ENCODE measurements at regions not wholly inside any gene's neighbourhood (a gene's known extent, or its start where the extent isn't known, plus 50 kb on each side); places are given as distances from the start of the nearest gene placed in this dataset.

DNA sequence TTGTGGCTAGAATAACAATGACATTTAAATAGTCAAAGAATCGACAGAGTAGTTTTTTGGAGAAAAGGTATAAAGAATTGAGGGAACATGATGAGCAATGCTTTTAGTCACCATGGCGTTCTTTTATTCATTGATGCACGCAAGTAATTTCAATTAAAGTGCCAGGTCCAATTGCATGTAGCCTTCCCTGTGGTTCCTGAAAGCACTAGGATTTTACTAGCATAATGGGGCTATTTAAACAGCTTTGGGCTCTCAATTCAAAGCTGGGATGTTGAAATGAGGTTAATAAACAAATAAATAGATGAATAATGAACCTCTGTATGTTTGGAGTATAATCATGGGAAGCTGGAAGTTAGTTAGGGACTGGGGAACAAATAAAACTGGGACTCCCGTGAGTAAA, 121.2 kb upstream of the GAP43 start:
- Histone ChIP-seq H3K36me3 (ENCODE audit: control insufficient read depth in 2 of 2, insufficient read depth in 2 of 2, low read length in 1 of 2) (no peaks in the 10 kb centered on the region), H3K27me3 (ENCODE audit: control insufficient read depth in 2 of 2, insufficient read depth in 1 of 2, low read length in 1 of 2) (no peaks in the 10 kb centered on the region), H3K4me3 (ENCODE audit: low read length in 2 of 2) (no peak overlapping the region), H3K27ac (ENCODE audit: low read depth in 1 of 2, low read length in 1 of 2) (no peak overlapping the region), H3K9me3 (ENCODE audit: control insufficient read depth in 2 of 2, insufficient read depth in 1 of 2, low read length in 1 of 2) (no peaks in the 10 kb centered on the region), H3K4me1 (ENCODE audit: control insufficient read depth in 2 of 2, insufficient read depth in 2 of 2, low read length in 2 of 2) (no peaks in the 10 kb centered on the region)
- no peak for DNase-seq (ENCODE audit: low read depth in 6 of 9, low spot score in 9 of 9)
- 95% methylated on average over 4 of the region's 4 CpGs for whole genome bisulfite sequencing

DNA sequence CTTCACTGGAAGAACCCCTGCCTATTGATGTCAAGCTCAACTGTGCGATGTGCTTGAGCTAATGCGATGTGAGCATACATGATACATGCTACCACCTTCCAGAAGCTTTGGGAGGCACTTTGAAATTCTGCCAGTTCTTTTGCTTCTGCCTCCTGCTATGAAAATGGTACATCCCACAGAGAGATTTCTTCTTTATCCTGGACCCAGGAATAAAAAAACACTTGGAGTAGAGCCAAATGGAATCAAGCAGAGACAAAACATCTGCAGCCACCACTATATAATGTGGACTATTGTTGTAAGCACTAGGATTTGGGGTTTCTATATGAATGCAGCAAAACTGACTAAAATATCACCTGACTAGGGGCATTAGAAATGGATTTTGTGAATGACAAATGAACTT, 119.9 kb upstream of the GAP43 start:
- Histone ChIP-seq H3K36me3 (ENCODE audit: control insufficient read depth in 2 of 2, insufficient read depth in 2 of 2, low read length in 1 of 2) (no peaks in the 10 kb centered on the region), H3K27me3 (ENCODE audit: control insufficient read depth in 2 of 2, insufficient read depth in 1 of 2, low read length in 1 of 2) (no peaks in the 10 kb centered on the region), H3K4me3 (ENCODE audit: low read length in 2 of 2) (no peak overlapping the region), H3K9me3 (ENCODE audit: control insufficient read depth in 2 of 2, insufficient read depth in 1 of 2, low read length in 1 of 2) (no peaks in the 10 kb centered on the region), H3K4me1 (ENCODE audit: control insufficient read depth in 2 of 2, insufficient read depth in 2 of 2, low read length in 2 of 2) (no peaks in the 10 kb centered on the region), H3K27ac (ENCODE audit: low read depth in 1 of 2, low read length in 1 of 2) (no peak overlapping the region)
- DNase-seq (ENCODE audit: low read depth in 6 of 9, low spot score in 9 of 9): no peak
- 65% methylated on average over 2 of the region's 2 CpGs for WGBS

DNA sequence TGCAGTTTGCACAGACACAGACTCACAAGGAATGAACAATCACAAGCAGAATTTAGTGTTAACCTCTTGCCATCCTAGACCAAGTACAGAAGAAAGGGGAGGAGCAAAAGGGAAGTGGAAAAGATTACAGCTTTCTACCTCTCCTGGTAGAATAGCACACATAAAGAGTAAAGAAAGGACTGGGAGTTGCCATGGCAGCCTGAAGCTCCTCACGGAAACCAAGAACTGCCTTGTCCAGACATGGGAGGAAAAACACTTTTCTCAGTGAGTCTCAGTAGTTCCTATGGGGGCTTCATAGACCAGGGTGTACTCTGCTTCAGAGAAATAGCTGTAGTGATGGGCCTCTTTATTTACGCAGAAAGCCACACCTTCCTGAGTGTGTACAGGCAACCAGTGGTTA, 114.7 kb upstream of the GAP43 start:
- no peak for DNase-seq (ENCODE audit: low read depth in 6 of 9, low spot score in 9 of 9)
- H3K4me3 ChIP-seq (ENCODE audit: low read length in 2 of 2): no peak overlapping the region
- H3K27ac ChIP-seq (ENCODE audit: low read depth in 1 of 2, low read length in 1 of 2): no peak overlapping the region
- H3K36me3 ChIP-seq (ENCODE audit: control insufficient read depth in 2 of 2, insufficient read depth in 2 of 2, low read length in 1 of 2): no peaks in the 10 kb centered on the region
- no peaks in the 10 kb centered on the region for H3K9me3 ChIP-seq (ENCODE audit: control insufficient read depth in 2 of 2, insufficient read depth in 1 of 2, low read length in 1 of 2)
- over 99% methylated on average over 2 of the region's 2 CpGs for WGBS
- H3K27me3 ChIP-seq (ENCODE audit: control insufficient read depth in 2 of 2, insufficient read depth in 1 of 2, low read length in 1 of 2): peaks cover 0 to 14% of the 10 kb centered on the region in 2 donors
- H3K4me1 ChIP-seq (ENCODE audit: control insufficient read depth in 2 of 2, insufficient read depth in 2 of 2, low read length in 2 of 2): peaks cover 0 to 14% of the 10 kb centered on the region in 2 donors

DNA sequence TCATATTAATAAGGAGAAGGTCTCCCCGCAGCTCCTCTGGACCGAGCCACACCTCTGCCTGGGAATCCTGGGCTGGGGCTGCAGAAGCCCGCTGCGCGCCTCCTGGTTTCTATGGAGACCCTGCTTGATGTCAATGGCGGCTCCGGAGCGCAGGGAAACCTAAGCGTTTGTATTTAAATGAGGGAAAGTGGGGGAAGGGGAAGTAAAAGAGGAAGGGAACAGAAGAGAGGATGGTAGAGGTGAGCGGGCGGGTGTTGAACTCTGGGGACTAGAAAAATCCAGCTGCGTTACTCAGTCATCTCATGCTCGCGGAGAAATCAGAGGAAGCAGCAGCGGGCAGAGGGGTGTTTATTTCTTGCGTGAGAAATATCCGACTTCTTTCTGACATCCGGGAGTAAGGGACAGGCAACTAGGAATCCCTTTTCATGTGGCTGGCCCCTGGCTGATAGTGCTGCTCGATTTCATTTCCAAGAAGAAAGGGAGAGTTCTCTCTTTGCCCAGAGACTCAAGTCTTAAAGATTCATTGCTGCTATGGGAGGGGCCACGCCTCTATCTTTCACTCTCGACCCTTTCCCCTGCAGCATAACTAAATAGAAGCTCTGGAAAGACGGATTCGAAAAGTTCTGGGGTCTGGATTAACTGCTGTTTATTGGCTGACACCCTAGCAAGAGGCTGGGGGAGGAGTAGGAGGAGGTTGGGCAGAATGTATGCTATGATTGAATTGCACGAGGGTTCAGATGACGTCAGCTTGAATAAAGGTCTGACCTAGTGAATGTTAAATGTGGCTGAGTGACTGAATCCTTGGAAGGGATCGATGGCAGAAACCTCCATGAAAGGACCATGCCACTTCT, 110.5 kb upstream of the GAP43 start:
- Histone ChIP-seq H3K36me3 (ENCODE audit: control insufficient read depth in 2 of 2, insufficient read depth in 2 of 2, low read length in 1 of 2) (no peaks in the 10 kb centered on the region), H3K27ac (ENCODE audit: low read depth in 1 of 2, low read length in 1 of 2) (peak overlapping the region in 1 of 2 donors; percentile 41), H3K4me1 (ENCODE audit: control insufficient read depth in 2 of 2, insufficient read depth in 2 of 2, low read length in 2 of 2) (peaks cover 0 to 16% of the 10 kb centered on the region in 2 donors), H3K4me3 (ENCODE audit: low read length in 2 of 2) (peak overlapping the region; percentile 21 to 40), H3K27me3 (ENCODE audit: control insufficient read depth in 2 of 2, insufficient read depth in 1 of 2, low read length in 1 of 2) (peaks cover 0 to 14% of the 10 kb centered on the region in 2 donors), H3K9me3 (ENCODE audit: control insufficient read depth in 2 of 2, insufficient read depth in 1 of 2, low read length in 1 of 2) (no peaks in the 10 kb centered on the region)
- peak in 1 of 9 donors; percentile 14 for DNase-seq (ENCODE audit: low read depth in 6 of 9, low spot score in 9 of 9)
- under 1% methylated on average over 26 of the region's 26 CpGs for WGBS

DNA sequence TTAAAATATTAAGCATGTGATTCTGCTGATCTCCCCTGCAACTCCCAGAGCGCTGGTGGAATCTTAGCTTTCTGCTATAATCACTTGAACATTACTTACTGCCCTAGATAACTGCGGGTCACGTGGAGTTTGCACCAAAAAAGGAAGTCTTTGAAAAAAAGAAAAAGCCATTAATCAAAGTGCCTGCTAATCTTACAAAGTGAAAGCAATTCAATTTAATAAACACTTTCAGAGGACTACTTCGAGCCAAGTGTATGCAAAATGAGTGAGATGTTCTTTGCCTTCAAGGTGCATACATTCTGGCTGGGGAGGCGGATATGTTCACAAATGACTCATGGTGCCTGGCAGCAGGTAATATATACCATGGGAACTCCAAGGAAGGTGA, 109.9 kb upstream of the GAP43 start:
- 20% methylated on average over 5 of the region's 5 CpGs for WGBS
- peak overlapping the region in 1 of 2 donors; percentile 40 for H3K4me3 ChIP-seq (ENCODE audit: low read length in 2 of 2)
- H3K4me1 ChIP-seq (ENCODE audit: control insufficient read depth in 2 of 2, insufficient read depth in 2 of 2, low read length in 2 of 2): peaks cover 0 to 16% of the 10 kb centered on the region in 2 donors
- no peaks in the 10 kb centered on the region for H3K36me3 ChIP-seq (ENCODE audit: control insufficient read depth in 2 of 2, insufficient read depth in 2 of 2, low read length in 1 of 2)
- no peaks in the 10 kb centered on the region for H3K9me3 ChIP-seq (ENCODE audit: control insufficient read depth in 2 of 2, insufficient read depth in 1 of 2, low read length in 1 of 2)
- DNase-seq (ENCODE audit: low read depth in 6 of 9, low spot score in 9 of 9): no peak
- H3K27me3 ChIP-seq (ENCODE audit: control insufficient read depth in 2 of 2, insufficient read depth in 1 of 2, low read length in 1 of 2): peaks cover 0 to 14% of the 10 kb centered on the region in 2 donors
- no peak overlapping the region for H3K27ac ChIP-seq (ENCODE audit: low read depth in 1 of 2, low read length in 1 of 2)

GRCh38 chr3:115517457-115518050, 105.8 kb upstream of the GAP43 start:
- Histone ChIP-seq H3K4me3 (ENCODE audit: low read length in 2 of 2) (no peak overlapping the region), H3K27ac (ENCODE audit: low read depth in 1 of 2, low read length in 1 of 2) (no peak overlapping the region), H3K4me1 (ENCODE audit: control insufficient read depth in 2 of 2, insufficient read depth in 2 of 2, low read length in 2 of 2) (peaks cover 0 to 11% of the 10 kb centered on the region in 2 donors), H3K9me3 (ENCODE audit: control insufficient read depth in 2 of 2, insufficient read depth in 1 of 2, low read length in 1 of 2) (no peaks in the 10 kb centered on the region), H3K36me3 (ENCODE audit: control insufficient read depth in 2 of 2, insufficient read depth in 2 of 2, low read length in 1 of 2) (no peaks in the 10 kb centered on the region), H3K27me3 (ENCODE audit: control insufficient read depth in 2 of 2, insufficient read depth in 1 of 2, low read length in 1 of 2) (peaks cover 0 to 2% of the 10 kb centered on the region in 2 donors)
- 87% methylated on average over 3 of the region's 3 CpGs for WGBS
- no peak for DNase-seq (ENCODE audit: low read depth in 6 of 9, low spot score in 9 of 9)

DNA sequence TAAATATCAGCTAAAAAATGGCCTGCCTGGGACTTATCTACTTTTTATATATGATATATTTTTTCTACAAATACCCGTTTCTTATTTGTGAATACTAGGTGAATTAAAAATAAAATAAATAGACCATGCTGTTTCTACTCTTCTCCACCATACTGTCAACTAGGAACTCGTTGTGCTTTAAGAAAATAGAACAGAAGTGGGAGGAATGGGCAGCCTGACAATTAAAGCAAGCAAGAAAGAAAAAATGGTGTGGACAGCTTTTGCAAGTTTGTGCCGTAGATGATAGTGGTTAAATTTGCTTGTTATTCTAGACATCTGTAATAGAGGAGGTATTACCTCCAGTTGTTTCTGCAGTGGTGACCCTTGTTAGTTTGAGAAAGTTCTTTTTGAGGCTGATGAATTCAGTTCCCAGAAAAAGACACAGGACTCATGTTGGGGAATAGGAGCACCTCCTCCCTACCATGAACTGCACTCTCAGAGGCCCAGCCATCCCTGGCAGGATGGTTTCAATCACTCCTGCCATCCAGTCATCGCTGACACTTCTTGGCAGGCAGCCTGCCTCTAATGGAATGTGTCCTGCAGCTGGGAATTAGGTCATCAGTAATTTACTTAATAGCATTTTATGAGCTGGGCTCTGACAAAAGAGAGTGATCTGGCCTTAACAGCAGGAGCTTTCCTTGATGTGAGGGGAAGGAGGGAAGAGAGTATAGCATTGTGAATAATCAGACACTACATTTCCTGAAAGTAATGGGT, 105.0 kb upstream of the GAP43 start:
- 86% methylated on average over 4 of the region's 4 CpGs for WGBS
- Histone ChIP-seq H3K9me3 (ENCODE audit: control insufficient read depth in 2 of 2, insufficient read depth in 1 of 2, low read length in 1 of 2) (no peaks in the 10 kb centered on the region), H3K27ac (ENCODE audit: low read depth in 1 of 2, low read length in 1 of 2) (no peak overlapping the region), H3K4me3 (ENCODE audit: low read length in 2 of 2) (no peak overlapping the region), H3K4me1 (ENCODE audit: control insufficient read depth in 2 of 2, insufficient read depth in 2 of 2, low read length in 2 of 2) (peaks cover 0 to 4% of the 10 kb centered on the region in 2 donors), H3K27me3 (ENCODE audit: control insufficient read depth in 2 of 2, insufficient read depth in 1 of 2, low read length in 1 of 2) (no peaks in the 10 kb centered on the region), H3K36me3 (ENCODE audit: control insufficient read depth in 2 of 2, insufficient read depth in 2 of 2, low read length in 1 of 2) (no peaks in the 10 kb centered on the region)
- no peak for DNase-seq (ENCODE audit: low read depth in 6 of 9, low spot score in 9 of 9)

DNA sequence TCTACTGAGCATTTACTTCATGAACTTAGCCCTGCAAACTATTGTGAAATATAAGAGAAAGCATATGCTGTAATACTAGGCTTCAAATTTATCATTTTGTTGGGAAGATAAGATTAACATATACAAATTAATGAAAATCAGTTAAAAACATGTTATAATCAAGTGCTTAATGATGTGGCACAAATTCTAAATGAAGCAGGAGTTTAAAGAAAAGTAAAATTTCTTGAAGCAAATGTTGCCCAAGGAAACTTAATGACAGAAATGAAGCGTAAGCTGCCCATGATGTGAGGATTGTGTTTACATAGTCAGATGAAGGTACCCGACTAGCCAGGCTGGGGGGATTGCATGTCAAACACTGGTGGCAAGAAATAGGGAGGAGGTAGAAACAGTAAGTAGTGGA, 103.1 kb upstream of the GAP43 start:
- Histone ChIP-seq H3K4me1 (ENCODE audit: control insufficient read depth in 2 of 2, insufficient read depth in 2 of 2, low read length in 2 of 2) (no peaks in the 10 kb centered on the region), H3K27me3 (ENCODE audit: control insufficient read depth in 2 of 2, insufficient read depth in 1 of 2, low read length in 1 of 2) (no peaks in the 10 kb centered on the region), H3K4me3 (ENCODE audit: low read length in 2 of 2) (no peak overlapping the region), H3K36me3 (ENCODE audit: control insufficient read depth in 2 of 2, insufficient read depth in 2 of 2, low read length in 1 of 2) (no peaks in the 10 kb centered on the region), H3K9me3 (ENCODE audit: control insufficient read depth in 2 of 2, insufficient read depth in 1 of 2, low read length in 1 of 2) (no peaks in the 10 kb centered on the region), H3K27ac (ENCODE audit: low read depth in 1 of 2, low read length in 1 of 2) (no peak overlapping the region)
- 70% methylated on average over 2 of the region's 2 CpGs for WGBS
- no peak for DNase-seq (ENCODE audit: low read depth in 6 of 9, low spot score in 9 of 9)

GRCh38 chr3:115520651-115521245, 102.6 kb upstream of the GAP43 start:
- no peak overlapping the region for H3K4me3 ChIP-seq (ENCODE audit: low read length in 2 of 2)
- no peaks in the 10 kb centered on the region for H3K27me3 ChIP-seq (ENCODE audit: control insufficient read depth in 2 of 2, insufficient read depth in 1 of 2, low read length in 1 of 2)
- H3K36me3 ChIP-seq (ENCODE audit: control insufficient read depth in 2 of 2, insufficient read depth in 2 of 2, low read length in 1 of 2): no peaks in the 10 kb centered on the region
- H3K9me3 ChIP-seq (ENCODE audit: control insufficient read depth in 2 of 2, insufficient read depth in 1 of 2, low read length in 1 of 2): no peaks in the 10 kb centered on the region
- H3K27ac ChIP-seq (ENCODE audit: low read depth in 1 of 2, low read length in 1 of 2): no peak overlapping the region
- no peak for DNase-seq (ENCODE audit: low read depth in 6 of 9, low spot score in 9 of 9)
- no peaks in the 10 kb centered on the region for H3K4me1 ChIP-seq (ENCODE audit: control insufficient read depth in 2 of 2, insufficient read depth in 2 of 2, low read length in 2 of 2)
